GM19324 (cell line): ENCODE measurements at regions not wholly inside any gene's neighbourhood (a gene's known extent, or its start where the extent isn't known, plus 50 kb on each side); places are given as distances from the start of the nearest gene placed in this dataset.

Source experiments
- ATAC-seq: cut with Tn5 transposase; IDR thresholded peaks from one replicate; pipeline ENCODE4 v1.9.1; 2021; ENCODE audit warnings: mild to moderate bottlenecking, moderate library complexity; ENCODE audit not compliant: unreplicated experiment, low FRiP score

DNA sequence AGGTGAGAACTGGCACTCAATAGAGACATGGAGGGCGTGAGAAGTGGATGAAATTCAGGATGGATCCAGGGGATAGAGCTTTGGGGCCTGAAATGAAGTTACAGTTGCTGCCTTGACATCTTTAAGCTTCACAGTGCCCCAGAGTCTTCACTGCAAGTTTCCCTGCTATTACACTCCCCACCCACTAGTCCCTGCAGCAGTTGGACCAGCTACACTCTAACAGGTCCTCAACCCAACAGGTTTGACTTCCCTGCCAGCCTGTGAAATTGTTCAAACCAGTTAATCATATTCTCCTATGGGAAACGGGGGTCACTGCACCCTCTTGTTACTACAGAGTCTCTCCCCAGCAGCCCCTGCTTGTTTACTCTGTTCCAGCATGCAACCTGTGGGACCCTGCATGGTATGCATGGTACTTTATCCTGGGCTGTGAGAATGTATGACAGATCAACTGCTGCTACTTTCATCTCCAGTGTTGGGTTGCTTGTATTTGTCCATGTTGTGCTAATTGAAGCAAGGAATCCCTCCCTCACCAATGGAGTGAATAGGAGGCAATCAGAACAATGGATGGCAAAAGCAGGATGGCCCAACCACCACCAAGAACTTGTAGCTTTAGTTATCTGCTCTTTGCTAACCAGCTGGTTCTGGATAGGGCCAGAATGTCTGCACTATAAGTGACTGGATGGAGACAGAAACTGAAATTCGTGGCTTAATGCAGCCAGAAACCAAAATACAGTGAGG is 314.2 kb downstream of the OLFM4 start:
- ATAC-seq: no peak

DNA sequence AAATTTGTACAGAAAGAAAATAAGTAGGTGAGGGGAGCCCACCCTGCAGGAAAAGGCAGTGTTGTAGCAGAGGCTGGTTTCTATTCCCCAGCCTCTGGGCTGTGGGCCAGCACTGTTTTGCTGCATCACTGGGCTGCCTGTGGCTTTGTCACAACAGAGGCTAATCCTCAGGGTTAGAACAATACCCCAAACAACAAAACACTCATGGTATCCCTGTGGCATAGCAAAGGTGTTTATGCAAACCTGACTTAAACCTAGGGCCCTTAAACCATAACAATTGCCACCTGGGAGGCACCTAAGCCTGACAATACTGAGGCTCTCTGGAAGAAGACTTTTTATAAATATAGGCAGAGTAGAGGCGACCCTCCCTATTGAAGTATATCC is 314.7 kb downstream of the OLFM4 start:
- ATAC-seq: no peak

GRCh38 chr13:53351021-53351420 is 322.4 kb downstream of the OLFM4 start:
- no peak for ATAC-seq

DNA sequence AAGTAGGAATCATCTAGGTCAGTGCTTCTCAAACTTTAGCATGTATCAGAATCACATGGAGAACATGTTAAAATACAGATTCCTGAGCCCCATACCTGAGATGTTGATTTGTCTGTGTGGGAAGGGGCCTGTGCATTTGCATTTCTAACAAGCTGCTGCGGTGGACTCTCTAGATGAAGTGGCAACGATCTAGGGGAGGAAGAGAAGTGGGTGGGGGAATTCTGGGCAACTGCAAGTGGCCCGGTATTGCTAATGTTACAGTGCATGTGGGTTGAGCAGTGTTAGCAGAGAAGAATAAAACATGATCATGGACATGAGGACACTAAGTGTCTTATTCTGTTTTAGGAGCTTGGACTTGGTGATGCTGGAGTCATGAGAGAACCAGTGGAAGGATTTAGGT is 329.0 kb downstream of the OLFM4 start:
- ATAC-seq: no peak

DNA sequence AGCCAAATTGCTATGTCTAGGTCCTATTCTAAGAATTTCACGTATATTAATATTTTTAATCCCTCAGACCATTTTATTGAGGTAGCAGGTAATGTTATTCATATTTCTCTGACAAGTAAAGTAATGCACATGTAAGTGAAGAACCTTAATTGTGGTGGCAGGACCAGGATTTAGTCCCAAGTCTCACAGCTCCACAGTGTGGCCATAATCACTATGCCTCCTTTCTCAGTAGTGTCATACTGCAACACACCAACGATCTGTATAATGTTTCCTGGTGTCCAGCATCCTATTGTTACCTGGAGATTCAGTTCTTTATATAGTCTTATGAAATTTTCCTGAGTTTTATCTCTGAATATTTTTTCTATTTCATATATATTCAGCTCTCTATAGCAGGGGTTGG is 340.3 kb downstream of the OLFM4 start:
- no peak for ATAC-seq

- no peak for ATAC-seq
Observed at GRCh38 chr13:53379485-53379884, 350.9 kb downstream of the OLFM4 start.

DNA sequence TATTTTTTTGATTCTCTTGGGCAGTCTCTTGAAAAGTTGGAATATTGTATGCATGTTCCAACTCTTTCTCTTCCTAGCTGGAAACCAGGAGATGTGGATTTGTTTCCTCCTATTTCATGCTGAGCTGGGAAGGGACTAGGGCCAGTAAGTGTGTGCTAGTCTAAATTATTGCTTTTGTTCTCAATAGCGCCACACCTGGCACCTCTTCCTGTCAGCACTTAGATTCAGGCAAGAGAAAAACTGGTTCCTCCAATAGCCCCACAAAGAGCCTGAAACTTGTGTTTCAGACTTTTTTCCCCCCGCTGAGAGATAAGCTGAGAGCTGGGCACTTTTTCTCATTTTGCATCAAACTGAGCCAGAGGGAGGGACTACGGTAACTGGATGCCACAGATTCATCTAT is 353.4 kb downstream of the OLFM4 start:
- ATAC-seq: no peak

GRCh38 chr13:53398051-53398450 is 369.4 kb downstream of the OLFM4 start:
- ATAC-seq: no peak

DNA sequence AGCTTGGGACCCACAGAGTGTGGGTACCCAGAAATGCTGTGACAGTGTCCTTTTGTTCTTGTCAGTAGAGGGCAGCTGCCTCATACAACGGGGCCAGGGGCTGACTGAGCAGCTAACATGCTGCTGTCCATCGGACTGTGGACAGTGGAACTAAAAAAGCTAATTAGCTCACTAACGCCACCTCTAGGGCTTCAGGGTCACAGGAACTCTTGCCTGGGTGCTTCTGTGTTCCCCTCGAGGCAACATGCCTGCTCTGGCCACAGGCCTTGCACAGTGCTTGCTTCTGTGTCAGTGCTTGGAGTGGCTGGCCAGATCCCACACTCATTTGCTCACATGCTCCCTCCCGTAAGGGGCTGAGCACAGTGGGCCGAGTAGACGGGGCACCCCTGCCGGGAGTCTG is 377.0 kb downstream of the OLFM4 start:
- no peak for ATAC-seq

GRCh38 chr13:53408306-53408705 is 379.7 kb downstream of the OLFM4 start:
- ATAC-seq: no peak

GRCh38 chr13:53408847-53409568 is 380.4 kb downstream of the OLFM4 start:
- no peak for ATAC-seq

GRCh38 chr13:53411463-53411862 is 382.9 kb downstream of the OLFM4 start:
- no peak for ATAC-seq

DNA sequence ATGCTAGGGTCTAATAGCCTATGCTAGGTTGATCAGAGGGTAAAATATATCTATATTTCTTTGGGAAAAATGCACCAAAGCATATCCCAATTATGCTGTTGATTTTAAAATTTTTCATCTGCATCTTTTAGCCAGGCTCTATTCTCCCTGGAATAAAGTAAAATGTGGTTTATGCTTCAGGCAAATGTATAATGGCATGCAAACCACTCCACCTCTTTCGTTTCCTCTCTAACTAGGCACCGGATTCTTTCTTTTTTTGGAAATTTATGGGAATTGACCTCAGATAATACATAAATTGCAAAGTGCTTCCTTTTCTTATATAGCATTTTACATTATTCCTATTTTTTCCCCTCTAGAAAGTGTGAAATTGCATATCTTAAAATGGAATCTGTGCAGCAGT is 386.5 kb downstream of the OLFM4 start:
- no peak for ATAC-seq

- no peak for ATAC-seq
Observed at GRCh38 chr13:53417601-53418000, 389.0 kb downstream of the OLFM4 start.

- ATAC-seq: no peak
Observed at GRCh38 chr13:53422415-53422814, 393.8 kb downstream of the OLFM4 start.

DNA sequence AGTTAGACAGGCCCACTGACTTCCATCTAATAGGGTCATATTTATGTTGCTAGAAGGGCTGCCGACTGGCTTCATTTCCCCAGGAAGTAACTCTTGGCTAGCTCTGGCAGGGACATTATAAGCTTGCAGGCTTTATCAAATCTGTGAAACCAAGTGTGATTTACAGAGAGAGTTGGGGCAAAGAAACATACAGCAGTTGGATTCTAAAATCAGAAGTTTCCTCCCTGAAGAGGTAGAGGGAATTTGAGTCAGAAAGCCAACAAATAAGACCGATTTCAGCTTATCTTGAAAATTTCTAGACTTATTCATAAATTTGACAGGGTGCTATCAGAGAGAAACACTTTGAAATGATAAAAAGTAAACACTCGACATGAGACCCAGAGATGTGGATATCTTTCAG is 407.8 kb downstream of the OLFM4 start:
- ATAC-seq: no peak

DNA sequence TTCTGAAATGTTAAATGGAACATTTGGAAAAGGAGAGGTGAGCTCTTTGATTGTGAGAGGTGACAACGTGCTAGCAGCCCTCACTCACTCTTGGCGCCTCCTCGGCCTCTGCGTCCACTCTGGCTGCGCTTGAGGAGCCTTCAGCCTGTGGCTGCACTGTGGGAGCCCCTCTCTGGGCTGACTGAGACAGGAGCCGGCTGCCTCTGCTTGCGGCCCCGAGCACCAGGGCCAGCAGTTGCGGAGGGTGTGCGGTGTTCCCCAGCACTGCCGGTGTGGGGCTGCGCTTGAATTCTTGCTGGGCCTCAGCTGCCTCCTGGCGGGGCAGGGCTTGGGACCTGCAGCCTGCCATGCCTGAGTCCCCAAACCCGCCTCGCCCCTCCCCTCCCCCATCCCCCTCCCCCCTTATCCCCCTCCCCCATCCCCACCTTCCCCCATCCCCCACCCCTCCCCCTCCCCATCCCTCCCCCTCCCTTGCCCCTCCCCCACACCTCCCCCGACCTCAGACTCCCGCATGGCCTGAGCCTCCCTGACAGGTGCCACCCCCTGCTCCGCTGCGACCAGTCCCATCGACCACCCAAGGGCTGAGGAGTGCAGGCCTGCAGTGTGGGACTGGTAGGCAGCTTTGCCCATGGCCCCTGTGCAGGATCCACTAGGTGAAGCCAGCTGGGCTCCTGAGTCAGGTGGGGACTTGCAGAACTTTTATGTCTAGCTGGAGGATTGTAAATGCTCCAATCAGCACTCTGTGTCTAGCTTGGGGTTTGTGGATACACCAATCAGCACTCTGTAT is 411.0 kb downstream of the OLFM4 start:
- no peak for ATAC-seq

- ATAC-seq: no peak
Observed at GRCh38 chr13:53442979-53443378, 414.4 kb downstream of the OLFM4 start.

- ATAC-seq: no peak
Observed at GRCh38 chr13:53445686-53446085, 417.1 kb downstream of the OLFM4 start.

- no peak for ATAC-seq
Observed at GRCh38 chr13:53447456-53447855, 418.8 kb downstream of the OLFM4 start.

DNA sequence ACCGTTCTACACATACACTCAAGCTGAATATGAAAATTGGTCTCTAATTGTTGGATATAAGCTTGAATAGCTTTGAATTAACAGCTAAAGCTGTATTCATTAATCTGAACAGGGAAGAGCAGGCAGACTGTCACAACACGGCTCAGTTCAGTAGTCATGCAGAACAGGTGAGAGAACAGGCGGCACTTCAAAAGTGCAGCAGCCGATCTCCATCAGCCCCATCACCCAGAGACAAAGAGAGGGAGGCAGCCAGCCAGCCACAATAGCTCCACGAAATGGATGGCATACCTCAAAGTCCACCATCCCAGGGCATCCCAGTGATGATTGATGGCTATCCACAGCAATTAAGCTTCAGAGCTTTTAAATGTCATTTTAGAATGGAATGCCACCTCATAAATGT is 419.2 kb downstream of the OLFM4 start:
- no peak for ATAC-seq
